Endothelial cell of umbilical vein (primary cell): ENCODE measurements at regions not wholly inside any gene's neighbourhood (a gene's known extent, or its start where the extent isn't known, plus 50 kb on each side); places are given as distances from the start of the nearest gene placed in this dataset.

Experiments
- BruUV-seq: library from RNA; stranded (reverse); fragments of 400-500 nt; replicated peaks from 2 replicates; lab custom pipeline; 2021; lab: Mats Ljungman, UMichigan
- CTCF ChIA-PET: fragments of 300-600, 350-600 bp; sonication (Branson Sonifier 250); formaldehyde crosslinking; loops from one replicate; lab custom pipeline; 2021; ENCODE audit warnings: antibody characterized with exemption, inconsistent platforms; lab: Charles Lee
- POLR2A ChIA-PET: fragments of 300-600, 350-600 bp; sonication (Branson Sonifier 250); formaldehyde crosslinking; loops from one replicate; lab custom pipeline; 2021; ENCODE audit warnings: antibody characterized with exemption, inconsistent platforms; lab: Charles Lee
- DNase-seq: peaks from one replicate; pipeline ENCODE4 v3.0.0-alpha.2; 2011; ENCODE audit warnings: low read depth, low spot score
- FAIRE-seq: peaks from 2 replicates; lab custom pipeline; 2011; peaks lifted over from hg19 to GRCh38; lab: Jason Lieb, UNC
- H2AFZ ChIP-seq: 2 replicates; pipeline ENCODE4 v1.6.0; 2012; ENCODE audit warnings: low read depth, low read length, control low read depth, inconsistent platforms
- H3K27ac ChIP-seq: 2 replicates; pipeline ENCODE4 v1.5.1; 2011; ENCODE audit warnings: low read depth, mild to moderate bottlenecking, control low read depth, low read length, moderate library complexity; ENCODE audit not compliant: insufficient read depth
- H3K27me3 ChIP-seq, 2 experiments: 2 replicates each; pipeline versions ENCODE4 v1.6.0 to v1.6.1; 2011; ENCODE audit warnings: low read length in 2 of 2, mixed read lengths in 1 of 2; ENCODE audit not compliant: control insufficient read depth in 2 of 2, insufficient read depth in 2 of 2
- H3K36me3 ChIP-seq, 2 experiments: 2 replicates in 1 of 2; 3 replicates in 1 of 2; pipeline ENCODE4 v1.5.1; 2011; ENCODE audit warnings: low read length in 2 of 2, mild to moderate bottlenecking in 1 of 2, moderate library complexity in 1 of 2; ENCODE audit not compliant: control insufficient read depth in 2 of 2, insufficient read depth in 2 of 2; ENCODE audit errors: extremely low read depth in 1 of 2
- H3K4me1 ChIP-seq: 3 replicates; pipeline ENCODE4 v1.5.1; 2011; ENCODE audit warnings: mild to moderate bottlenecking, low read length; ENCODE audit not compliant: control insufficient read depth, insufficient read depth; ENCODE audit errors: extremely low read depth
- H3K4me2 ChIP-seq: 2 replicates; pipeline ENCODE4 v1.6.1; 2011; ENCODE audit warnings: low read length, control low read depth, mixed read lengths; ENCODE audit not compliant: insufficient read depth
- H3K4me3 ChIP-seq, 3 experiments: fragments of 200-600 bp in 1 of 3; sonication (generic), shearing (Covaris generic) in 1 of 3; replicated peaks in 1 of 3; 2 replicates each; pipeline ENCODE4 v1.5.1; 2011 to 2016; ENCODE audit warnings: control low read depth in 3 of 3, low read length in 3 of 3, mild to moderate bottlenecking in 2 of 3, inconsistent platforms in 1 of 3, low read depth in 1 of 3, moderate library complexity in 1 of 3; ENCODE audit not compliant: insufficient read depth in 1 of 3
- H3K79me2 ChIP-seq: 2 replicates; pipeline ENCODE4 v1.6.0; 2012; ENCODE audit warnings: low read length, inconsistent platforms; ENCODE audit not compliant: control insufficient read depth, insufficient read depth
- H3K9ac ChIP-seq: replicated peaks from 2 replicates; pipeline ENCODE3; 2011; ENCODE audit warnings: low read length, control low read depth; ENCODE audit not compliant: insufficient read depth; ENCODE audit errors: extremely low read depth
- H3K9me1 ChIP-seq: replicated peaks from 3 replicates; pipeline ENCODE4 v1.6.0; 2011; ENCODE audit warnings: mild to moderate bottlenecking, low read length; ENCODE audit not compliant: control insufficient read depth, insufficient read depth; ENCODE audit errors: extremely low read depth
- H3K9me3 ChIP-seq: replicated peaks from 2 replicates; pipeline ENCODE4 v1.5.1; 2012; ENCODE audit warnings: low read length, inconsistent platforms; ENCODE audit not compliant: control insufficient read depth, insufficient read depth
- H4K20me1 ChIP-seq: replicated peaks from 2 replicates; pipeline ENCODE3; 2011; ENCODE audit warnings: mild to moderate bottlenecking, low read length; ENCODE audit not compliant: control insufficient read depth, insufficient read depth; ENCODE audit errors: extremely low read depth
- CTCF ChIP-seq, 2 donors: IDR thresholded peaks; 1 replicate in 1 of 2; 2 replicates in 1 of 2; pipeline ENCODE4 v1.5.1; 2011; ENCODE audit warnings: low read length in 2 of 2, mild to moderate bottlenecking in 2 of 2, moderate library complexity in 2 of 2, control low read depth in 1 of 2, inconsistent platforms in 1 of 2, low read depth in 1 of 2; ENCODE audit not compliant: insufficient read depth in 1 of 2; ENCODE audit errors: extremely low read depth in 1 of 2
- EZH2 ChIP-seq: IDR thresholded peaks from 2 replicates; pipeline ENCODE4 v1.6.1; 2012; ENCODE audit warnings: borderline replicate concordance, low read depth, mild to moderate bottlenecking, moderate library complexity, low read length, inconsistent platforms; ENCODE audit not compliant: severe bottlenecking
- FOS ChIP-seq: IDR thresholded peaks from 2 replicates; pipeline ENCODE4 v1.6.1; 2011; ENCODE audit warnings: mild to moderate bottlenecking, low read length, moderate library complexity, borderline replicate concordance; ENCODE audit not compliant: insufficient read depth
- GATA2 ChIP-seq: IDR thresholded peaks from 2 replicates; pipeline ENCODE4 v1.7.0; 2011; ENCODE audit warnings: low read depth, mild to moderate bottlenecking, moderate library complexity, mixed read lengths, low read length; ENCODE audit not compliant: insufficient read length, insufficient read depth
- JUN ChIP-seq: IDR thresholded peaks from 2 replicates; pipeline ENCODE4 v1.6.1; 2011; ENCODE audit warnings: borderline replicate concordance, low read depth; ENCODE audit not compliant: insufficient read length, insufficient read depth
- MYC ChIP-seq: IDR thresholded peaks from one replicate; pipeline ENCODE4 v1.6.1; 2011; ENCODE audit warnings: mild to moderate bottlenecking, low read depth, low read length
- POLR2A ChIP-seq: IDR thresholded peaks from 2 replicates; pipeline ENCODE4 v1.6.1; 2012; ENCODE audit warnings: low read depth, mild to moderate bottlenecking, control low read depth, low read length
- POLR2AphosphoS5 ChIP-seq: IDR thresholded peaks from 2 replicates; pipeline ENCODE4 v1.6.1; 2012; ENCODE audit warnings: low read depth, mild to moderate bottlenecking, control low read depth, low read length, moderate library complexity; ENCODE audit not compliant: insufficient read depth
- dilution Hi-C: fragments of 300-500 bp; cut with MboI; formaldehyde crosslinking; loops from one replicate; pipeline ENCODE4 v1.15.0; 2019; ENCODE audit warnings: low sequenced_read_pairs; ENCODE audit not compliant: extremely low pct_ligation_motif_present
- intact Hi-C: fragments of 100-400 bp; cut with micrococcal nuclease; formaldehyde crosslinking; loops from one replicate; pipeline ENCODE4 v1.10.0; 2022
- TF ChIP-seq, protein P1 (sequence below): IDR thresholded peaks from 2 replicates; pipeline ENCODE4 v1.6.1; 2011; ENCODE audit not compliant: insufficient read depth, insufficient read length

DNA sequence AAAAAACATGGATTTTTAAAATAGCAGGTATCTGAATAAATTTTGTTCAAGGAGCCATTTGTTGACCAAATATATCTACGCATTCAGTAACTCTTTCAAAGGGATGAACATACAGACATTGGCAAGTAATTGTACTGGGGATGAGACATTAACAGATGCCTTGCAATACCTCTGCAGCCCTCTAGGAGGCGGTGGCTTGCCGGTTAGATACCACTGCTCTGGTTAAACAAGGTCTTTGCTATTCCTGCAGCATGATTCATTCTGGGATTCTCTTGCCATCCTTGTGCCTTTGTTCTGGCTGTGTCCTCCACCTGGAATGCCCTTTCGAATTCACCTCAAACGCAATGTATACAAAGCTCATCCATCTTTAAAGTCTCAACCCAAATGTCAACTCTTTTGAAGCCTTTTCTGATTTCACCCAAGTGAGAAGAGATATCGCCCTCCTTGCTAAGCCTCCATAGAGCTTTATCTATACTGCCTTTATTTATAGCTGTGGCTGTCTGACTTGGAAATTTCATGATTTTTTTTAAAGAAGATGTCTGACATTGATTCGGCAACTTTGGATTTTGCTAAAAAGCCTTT lies 131.0 kb upstream of the SRRM4 start:
- DNase-seq = no peak
- BruUV-seq = no TSS peak

DNA sequence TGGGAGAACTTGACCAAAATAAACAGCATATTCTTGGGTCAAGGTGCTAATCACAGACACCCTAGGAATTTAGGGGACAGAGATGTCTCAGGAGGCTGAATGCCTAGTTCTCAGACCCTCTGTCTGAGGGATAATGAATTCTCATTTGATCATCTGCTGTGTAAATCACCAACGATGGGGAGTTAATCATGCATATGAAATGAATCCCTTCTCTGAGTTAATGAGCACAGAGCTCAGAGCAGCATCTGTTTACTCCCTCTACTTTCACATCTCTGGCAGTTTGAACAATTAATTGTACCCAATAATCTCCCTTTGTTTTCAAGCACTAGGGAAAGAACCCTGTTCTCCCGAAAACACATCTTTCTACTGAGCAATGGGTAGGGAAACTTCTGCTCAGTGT lies 129.4 kb upstream of the SRRM4 start:
- Histone ChIP-seq H3K36me3 (no peaks in the 10 kb centered on the region), H3K79me2 (no peaks in the 10 kb centered on the region), H3K4me2 (no peak overlapping the region), H4K20me1 (peaks cover 2% of the 10 kb centered on the region), H3K4me3 (no peak overlapping the region), H3K27ac (no peak overlapping the region), H3K9me3 (no peaks in the 10 kb centered on the region), H3K9ac (no peak overlapping the region), H3K27me3 (no peaks in the 10 kb centered on the region), H3K4me1 (no peaks in the 10 kb centered on the region), H3K9me1 (no peaks in the 10 kb centered on the region), H2AFZ (no peak overlapping the region)
- intact Hi-C loops (loop anchor here (2.0 kb wide), 1 partner anchor 447 kb away; no protein-coding TSS in a partner anchor), dilution Hi-C loops (no loop called here)
- TF ChIP-seq FOS (no peak), CTCF (IDR thresholded peaks at IDR 0.05; ENCODE audit: extremely low read depth in 1 of 2, insufficient read depth in 1 of 2, low read depth in 1 of 2, low read length in 2 of 2) (no peak), GATA2 (no peak), POLR2A (no peak), EZH2 (no peak), POLR2AphosphoS5 (no peak), JUN (no peak), MYC (no peak)
- TF ChIP-seq, protein P1, sequence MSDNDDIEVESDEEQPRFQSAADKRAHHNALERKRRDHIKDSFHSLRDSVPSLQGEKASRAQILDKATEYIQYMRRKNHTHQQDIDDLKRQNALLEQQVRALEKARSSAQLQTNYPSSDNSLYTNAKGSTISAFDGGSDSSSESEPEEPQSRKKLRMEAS = no peak
- DNase-seq = no peak
- FAIRE-seq = no peak
- ChIA-PET CTCF (no interaction called here), POLR2A (no interaction called here)
- BruUV-seq = no TSS peak

More for the DNA sequence above, 131.0 kb upstream of the SRRM4 start:
- no peak for FAIRE-seq
- H3K4me3 ChIP-seq = no peak overlapping the region
- no peak overlapping the region for H3K27ac ChIP-seq
- peaks cover 2% of the 10 kb centered on the region for H4K20me1 ChIP-seq
- intact Hi-C loops (no loop called here), dilution Hi-C loops (no loop called here)
- H3K4me2 ChIP-seq = no peak overlapping the region
- H3K4me1 ChIP-seq = no peaks in the 10 kb centered on the region
- no peaks in the 10 kb centered on the region for H3K36me3 ChIP-seq
- H3K27me3 ChIP-seq = no peaks in the 10 kb centered on the region
- no peak overlapping the region for H2AFZ ChIP-seq
- POLR2A ChIA-PET = no interaction called here
- TF ChIP-seq FOS (no peak), CTCF (IDR thresholded peaks at IDR 0.05; ENCODE audit: extremely low read depth in 1 of 2, insufficient read depth in 1 of 2, low read depth in 1 of 2, low read length in 2 of 2) (peak; percentile 21 to 22), POLR2AphosphoS5 (no peak)
- CTCF ChIA-PET = no interaction called here
- H3K9me1 ChIP-seq = no peaks in the 10 kb centered on the region
- H3K79me2 ChIP-seq = no peaks in the 10 kb centered on the region
- no peak overlapping the region for H3K9ac ChIP-seq
- peaks cover 2% of the 10 kb centered on the region for H3K9me3 ChIP-seq
